Stimulated activated CD4-positive, alpha-beta T cell treated with anti-CD3 and anti-CD28 coated beads, Interleukin-1b, Interleukin-23, amount 100 ng/mL, for 24 hours (primary cell): ENCODE measurements at regions not wholly inside any gene's neighbourhood (a gene's known extent, or its start where the extent isn't known, plus 50 kb on each side); places are given as distances from the start of the nearest gene placed in this dataset.
"Not testable (repeated sequence)": the region's sequence is repeated elsewhere in the genome, so short reads cannot be mapped to it uniquely, and the experiment has no call there.

Experiments used
- DNase-seq, 4 experiments: peaks; one replicate each; pipeline ENCODE4 v3.0.0-alpha.2; 2020; ENCODE audit warnings: low read depth in 4 of 4, low spot score in 1 of 4

DNA sequence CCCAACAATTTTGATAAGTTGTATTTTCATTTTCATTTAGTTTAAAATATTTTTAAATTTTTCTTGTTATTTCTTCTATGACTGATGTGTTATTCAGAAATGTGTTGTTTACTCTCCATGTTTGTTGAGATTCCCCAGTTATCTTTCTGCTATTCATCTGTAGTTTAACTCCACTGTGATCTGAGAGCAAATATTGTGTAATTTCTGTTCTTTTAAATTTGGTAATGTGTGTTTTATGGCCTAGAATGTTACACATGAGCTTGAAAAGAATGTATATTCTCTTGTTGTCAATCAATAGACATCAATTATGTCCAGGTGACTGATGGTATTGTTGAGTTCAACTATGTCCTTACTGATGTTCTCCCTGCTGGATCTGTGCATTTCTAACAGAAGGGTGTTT is 188.2 kb downstream of the CYP26B1 start:
- no peak for DNase-seq

DNA sequence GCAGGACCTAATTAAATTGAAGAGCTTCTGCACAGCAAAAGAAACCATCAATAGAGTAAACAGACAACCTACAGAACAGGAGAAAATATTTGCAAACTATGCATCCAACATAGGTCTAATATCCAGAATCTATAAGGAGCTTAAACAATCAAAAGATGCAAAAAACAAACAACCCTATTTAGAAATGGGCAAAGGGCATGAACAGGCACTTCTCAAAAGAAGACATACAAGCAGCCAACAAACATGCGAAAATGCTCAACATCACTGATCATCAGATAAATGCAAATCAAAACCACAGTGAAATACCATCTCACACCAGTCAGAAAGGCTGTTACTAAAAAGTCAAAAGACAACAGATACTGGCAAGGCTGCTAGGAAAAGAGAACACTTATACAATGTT is 189.2 kb downstream of the CYP26B1 start:
- not testable (repeated sequence) for DNase-seq

DNA sequence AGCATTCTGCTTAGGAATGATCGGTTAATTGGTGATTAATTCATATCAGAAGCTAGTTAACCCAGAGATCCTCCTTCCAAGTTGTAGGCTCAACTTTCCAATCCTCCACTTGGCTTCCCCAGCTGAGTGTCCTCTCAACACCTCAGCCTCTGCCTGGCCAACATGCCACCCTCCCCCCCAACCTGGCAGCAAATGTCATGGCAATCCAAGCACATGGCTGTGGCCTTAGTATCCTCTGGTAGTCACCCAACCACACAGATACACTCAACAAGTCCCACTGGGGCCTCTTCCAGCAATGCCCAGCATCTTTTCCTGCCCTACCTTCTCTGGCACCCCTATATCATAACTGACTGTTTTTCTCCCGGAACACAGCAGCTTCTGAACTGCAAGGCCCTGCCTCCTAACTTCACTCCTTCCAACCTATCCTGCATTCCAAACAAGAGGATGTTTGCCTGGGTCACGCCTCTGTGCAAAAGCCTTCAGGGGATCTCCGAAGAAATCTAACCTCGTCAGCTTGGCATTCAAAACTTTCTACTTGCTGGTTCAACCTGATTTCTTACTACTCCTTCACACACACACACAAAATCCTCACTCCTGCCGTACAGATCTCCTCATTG is 195.0 kb downstream of the CYP26B1 start:
- DNase-seq = no peak

DNA sequence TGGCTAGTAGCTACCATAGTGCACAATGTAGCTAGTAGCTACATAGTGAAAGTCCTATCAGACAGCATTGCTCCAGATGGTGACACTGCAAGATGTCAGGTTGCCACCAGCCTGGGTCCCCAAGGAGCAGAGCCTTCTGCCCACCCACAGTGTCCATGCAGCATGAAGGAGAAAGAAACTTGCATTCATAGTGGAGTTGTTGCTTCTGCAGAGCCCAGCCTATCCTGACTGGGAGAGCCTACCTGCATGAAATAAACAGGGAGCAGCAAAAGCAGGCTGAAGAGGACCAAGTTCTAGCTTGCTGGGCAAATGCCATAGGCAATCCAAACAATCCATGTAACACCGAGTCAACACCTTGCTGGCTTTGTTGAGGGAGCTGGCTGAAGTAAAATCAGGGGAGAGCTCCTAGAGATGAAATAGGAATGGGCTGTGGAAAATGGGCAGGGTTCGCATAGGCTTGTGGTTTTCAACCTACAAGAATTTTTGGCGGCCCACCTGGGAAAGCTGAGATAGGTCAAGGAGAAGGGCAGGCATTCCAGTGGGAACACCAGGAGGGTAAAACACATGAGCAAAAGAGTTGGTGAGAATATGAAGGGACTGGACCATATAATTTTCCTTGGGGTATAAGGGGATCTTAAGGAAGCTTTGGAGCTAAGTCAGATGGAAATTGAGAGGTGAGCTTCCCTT is 195.8 kb downstream of the CYP26B1 start:
- no peak for DNase-seq

DNA sequence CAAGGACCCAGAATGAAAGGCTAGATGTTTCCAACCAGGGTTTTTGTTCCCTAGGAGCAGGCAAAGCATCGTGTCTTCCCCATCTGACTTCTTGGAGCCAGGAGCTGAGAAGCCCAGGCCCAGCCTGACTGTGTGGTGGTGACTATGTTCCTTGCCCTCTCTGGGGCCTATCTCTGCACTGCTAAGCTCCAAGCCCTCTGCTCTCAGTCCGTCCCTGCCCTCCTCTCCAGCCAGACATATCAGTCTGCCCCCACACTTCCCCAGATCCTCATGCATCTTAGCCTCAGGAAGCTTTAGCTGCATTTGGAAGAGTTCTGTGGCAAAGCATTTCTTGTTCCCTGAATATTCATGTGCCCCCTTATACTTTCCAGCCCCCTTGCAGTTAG is 196.6 kb downstream of the CYP26B1 start:
- DNase-seq = no peak

GRCh38 chr2:71950256-71951082 is 197.2 kb downstream of the CYP26B1 start:
- no peak for DNase-seq

GRCh38 chr2:71949537-71949798 is 198.2 kb downstream of the CYP26B1 start:
- DNase-seq = no peak

DNA sequence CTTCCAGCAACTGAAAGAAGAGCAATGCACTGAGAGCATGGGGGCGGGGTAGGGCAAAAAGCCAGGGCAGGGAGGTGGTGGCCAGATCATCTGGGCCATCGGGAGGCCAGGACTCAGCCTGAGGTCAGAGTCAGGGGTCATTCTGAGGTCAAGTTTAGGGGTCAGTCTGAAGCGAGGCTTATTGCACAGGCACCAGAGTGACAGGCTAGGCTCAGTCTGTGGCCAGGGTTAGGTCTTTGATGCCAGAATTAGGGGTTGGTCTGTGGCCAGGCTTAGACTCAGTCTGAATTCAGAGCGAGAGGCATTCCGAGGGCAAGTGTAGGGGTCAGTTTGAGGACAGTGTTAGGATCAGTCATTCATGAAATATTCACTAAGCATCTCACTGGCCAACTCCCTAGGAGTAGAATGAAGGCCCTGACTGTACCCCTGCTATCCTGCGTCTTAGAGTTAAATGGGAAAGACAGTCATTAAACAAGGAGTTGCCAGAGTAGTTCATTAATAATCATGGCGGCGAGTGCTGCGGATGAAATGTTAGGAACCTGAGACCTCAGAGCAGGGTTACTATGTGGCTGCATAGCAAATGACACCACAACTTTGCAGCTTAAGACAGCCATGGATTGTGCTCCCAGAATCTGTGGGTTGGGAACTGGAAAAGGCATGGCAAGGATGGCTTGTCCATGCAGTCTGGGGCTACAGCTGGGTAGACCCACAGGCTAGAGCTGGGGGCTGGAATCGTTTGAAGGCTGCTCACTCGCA is 198.7 kb downstream of the CYP26B1 start:
- no peak for DNase-seq

DNA sequence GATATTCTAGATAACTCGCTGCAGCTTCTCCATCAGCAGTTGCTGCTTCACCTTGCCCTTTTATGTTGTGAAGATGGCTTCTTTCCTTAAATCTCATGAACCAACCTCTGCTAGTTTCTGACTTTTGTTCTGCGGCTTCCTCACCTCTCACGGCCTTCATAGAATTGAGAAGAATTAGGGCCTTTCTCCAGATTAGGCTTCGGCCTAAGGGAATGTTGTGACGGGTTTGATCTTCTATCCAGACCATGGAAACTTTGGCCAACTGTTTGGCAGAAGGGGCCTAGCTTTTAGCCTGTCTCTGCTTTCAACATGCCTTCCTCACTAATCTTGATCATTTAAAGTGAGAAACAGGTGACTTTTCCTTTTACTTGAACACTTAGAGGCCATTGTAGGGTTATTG is 199.9 kb downstream of the CYP26B1 start:
- DNase-seq = no peak

- no peak for DNase-seq
Observed at GRCh38 chr2:71945603-71945959, 202.1 kb downstream of the CYP26B1 start.

DNA sequence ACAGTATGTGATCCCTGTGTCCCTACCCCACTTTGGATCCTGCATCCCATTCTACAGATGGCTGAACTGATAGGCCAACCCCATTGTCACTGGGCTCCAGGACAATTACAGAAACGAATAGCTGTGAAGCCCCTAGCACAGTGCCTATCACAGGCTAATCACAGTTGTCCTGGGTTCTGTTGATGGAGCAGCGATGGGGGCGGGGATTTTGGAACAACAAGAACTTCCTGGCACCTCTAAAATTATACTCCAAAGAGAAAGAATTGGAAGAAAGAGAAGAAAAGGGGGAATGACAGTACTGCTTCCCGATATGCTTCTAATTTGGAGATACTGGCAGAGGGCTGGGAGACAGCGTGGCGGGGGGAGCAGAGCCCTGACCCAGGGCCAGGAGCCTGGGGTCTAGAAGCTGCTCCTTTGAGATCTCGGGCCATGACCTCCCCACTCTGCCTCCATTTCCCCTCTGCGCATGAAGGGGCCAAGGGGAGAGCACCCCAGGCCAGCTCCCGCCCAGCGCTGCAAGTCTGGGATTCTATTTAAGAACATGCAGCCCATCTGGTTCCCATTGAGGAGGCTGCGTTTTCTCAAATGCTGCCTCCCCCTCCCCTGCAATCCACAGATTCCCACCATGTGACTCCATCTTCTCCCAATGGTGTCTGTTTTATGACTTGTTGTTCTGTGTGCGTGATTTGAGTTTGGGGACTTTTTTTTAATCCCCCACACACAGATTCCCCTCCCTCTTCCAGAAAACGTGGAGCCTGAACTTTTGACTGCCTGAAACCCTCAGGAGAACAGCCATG is 202.7 kb downstream of the CYP26B1 start:
- no peak for DNase-seq

GRCh38 chr2:71944183-71944550 is 203.5 kb downstream of the CYP26B1 start:
- no peak for DNase-seq

GRCh38 chr2:71943238-71944182 is 204.2 kb downstream of the CYP26B1 start:
- no peak for DNase-seq

- no peak for DNase-seq
Observed at GRCh38 chr2:71941726-71942525, 205.7 kb downstream of the CYP26B1 start.

DNA sequence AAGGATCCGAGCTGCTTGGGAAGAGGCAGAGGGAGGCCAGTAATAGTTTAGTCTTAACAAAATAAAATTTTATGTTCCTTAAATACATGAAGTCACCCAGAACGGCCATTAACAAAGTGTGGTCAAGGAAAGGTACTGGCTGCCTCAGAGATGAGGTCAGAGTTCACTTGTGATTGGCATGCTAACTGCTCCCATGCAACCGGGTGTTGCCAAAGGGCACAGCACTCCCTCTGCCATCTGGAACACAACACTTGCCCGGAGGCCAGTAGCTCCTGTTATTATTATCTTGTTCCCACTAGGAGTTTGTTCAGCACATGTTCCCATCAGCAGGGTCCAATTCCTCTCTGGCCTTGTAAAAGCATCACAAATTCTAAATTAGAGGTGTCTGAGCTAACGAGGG is 207.0 kb downstream of the CYP26B1 start:
- no peak for DNase-seq

GRCh38 chr2:71939588-71940535 is 207.8 kb downstream of the CYP26B1 start:
- DNase-seq = no peak

DNA sequence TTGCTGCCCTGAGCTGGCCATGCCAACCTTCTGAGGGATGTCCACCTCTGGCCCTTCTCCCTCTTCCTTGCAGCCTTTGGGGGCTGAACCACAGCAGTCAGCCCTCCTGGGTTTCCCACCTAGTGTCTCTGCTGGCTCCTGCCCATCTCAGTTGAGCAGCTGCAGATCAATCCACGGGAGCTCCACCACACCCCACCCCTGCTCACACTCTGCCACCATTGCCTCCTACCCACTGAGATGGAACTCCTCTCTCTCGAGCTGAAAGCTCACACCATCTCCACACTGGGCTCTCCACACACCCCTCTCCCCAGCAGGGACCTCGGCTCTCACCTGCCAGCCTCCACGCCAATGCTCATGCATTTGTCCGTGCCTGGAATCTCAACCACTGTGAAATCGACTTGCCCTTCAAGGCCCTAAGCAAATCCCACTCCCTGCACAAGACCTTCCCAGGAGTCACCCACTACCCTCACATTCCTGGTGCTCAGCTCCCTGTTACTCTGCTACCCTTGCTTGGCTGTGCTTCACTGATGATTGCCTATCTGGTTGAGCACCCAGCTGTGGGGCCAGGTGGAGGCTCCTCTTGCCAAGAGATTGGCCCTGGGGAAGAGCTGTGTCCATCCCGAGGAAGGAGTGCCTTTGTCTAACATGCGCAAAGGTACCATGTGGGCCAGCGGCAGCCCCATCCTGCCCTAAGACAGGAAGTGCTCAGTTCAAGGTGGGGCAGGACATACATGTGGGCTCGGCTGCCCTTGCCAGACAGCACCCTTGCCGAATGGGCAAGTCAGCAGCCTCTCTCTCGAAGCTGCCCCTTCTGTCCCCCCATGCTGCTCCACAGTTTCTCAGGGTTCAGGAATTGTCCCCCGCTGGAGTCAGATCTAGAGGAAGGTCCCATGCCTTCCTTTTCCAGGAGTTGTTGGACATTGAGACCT is 208.7 kb downstream of the CYP26B1 start:
- no peak for DNase-seq
